GM12873 (cell line): ENCODE measurements at regions not wholly inside any gene's neighbourhood (a gene's known extent, or its start where the extent isn't known, plus 50 kb on each side); places are given as distances from the start of the nearest gene placed in this dataset.

ENCODE experiments used
- TF ChIP-seq, protein P1 (sequence below): IDR thresholded peaks from 2 replicates; pipeline ENCODE4 v1.5.1; 2012; ENCODE audit warnings: low read depth, mild to moderate bottlenecking, moderate library complexity, low read length, control low read depth; ENCODE audit not compliant: insufficient read depth; ENCODE audit errors: missing control alignments

DNA sequence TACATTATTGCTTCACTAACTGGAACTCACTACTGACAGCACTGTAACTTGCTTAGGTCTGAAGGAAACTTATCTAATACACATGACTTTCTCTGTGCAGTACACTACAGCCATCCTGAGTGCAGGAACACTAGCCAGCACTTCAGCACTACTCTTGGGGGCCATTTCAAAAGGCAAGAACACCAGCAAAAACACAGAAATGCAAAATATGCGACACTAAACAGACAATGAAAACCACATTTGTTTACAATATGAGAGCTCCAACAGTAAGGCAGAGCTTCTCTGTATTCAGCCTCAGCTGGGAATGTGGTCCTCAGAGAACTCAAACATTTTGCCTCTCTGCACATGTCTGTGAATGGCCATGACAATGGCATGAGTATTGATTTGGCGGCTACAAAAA lies 109.6 kb downstream of the ARRDC4 start:
- TF ChIP-seq, protein P1, sequence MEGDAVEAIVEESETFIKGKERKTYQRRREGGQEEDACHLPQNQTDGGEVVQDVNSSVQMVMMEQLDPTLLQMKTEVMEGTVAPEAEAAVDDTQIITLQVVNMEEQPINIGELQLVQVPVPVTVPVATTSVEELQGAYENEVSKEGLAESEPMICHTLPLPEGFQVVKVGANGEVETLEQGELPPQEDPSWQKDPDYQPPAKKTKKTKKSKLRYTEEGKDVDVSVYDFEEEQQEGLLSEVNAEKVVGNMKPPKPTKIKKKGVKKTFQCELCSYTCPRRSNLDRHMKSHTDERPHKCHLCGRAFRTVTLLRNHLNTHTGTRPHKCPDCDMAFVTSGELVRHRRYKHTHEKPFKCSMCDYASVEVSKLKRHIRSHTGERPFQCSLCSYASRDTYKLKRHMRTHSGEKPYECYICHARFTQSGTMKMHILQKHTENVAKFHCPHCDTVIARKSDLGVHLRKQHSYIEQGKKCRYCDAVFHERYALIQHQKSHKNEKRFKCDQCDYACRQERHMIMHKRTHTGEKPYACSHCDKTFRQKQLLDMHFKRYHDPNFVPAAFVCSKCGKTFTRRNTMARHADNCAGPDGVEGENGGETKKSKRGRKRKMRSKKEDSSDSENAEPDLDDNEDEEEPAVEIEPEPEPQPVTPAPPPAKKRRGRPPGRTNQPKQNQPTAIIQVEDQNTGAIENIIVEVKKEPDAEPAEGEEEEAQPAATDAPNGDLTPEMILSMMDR, result no peak

DNA sequence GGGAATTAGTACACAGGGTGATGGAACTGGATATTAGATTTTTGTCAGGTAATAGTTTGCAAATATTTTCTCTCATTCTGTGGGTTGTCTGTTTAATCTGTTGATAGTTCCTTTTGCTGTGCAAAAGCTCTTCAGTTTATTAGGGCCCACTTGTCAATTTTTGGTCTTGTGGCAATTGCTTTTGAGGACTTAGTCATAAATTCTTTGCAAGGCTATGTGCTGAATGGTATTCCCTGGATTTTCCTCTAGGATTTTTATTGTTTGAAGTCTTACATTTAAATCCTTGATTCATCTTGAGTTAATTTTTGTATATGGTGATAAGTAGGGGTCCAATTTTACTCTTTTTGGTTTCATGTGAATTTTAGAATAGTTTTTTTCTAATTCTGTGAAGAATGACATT lies 111.3 kb downstream of the ARRDC4 start:
- TF ChIP-seq, protein P1, result no peak

DNA sequence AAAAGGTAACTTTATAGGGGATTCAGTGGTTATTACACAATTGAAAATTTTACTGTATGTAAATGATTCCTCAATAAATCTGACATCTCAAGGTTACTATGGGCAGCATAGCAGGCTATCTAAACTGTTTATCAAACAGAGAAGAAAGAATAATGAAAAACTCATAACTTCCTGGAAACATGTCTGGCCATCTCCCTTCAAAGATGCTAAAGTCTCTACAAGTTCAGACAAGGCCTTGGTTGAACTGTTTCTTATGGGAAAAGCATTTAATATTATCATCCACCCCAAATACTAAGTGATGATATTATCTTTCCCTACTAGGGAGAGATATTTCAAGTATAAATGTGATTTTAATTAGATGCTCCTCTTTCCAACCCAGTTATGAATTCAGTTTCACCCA lies 114.9 kb downstream of the ARRDC4 start:
- TF ChIP-seq, protein P1, result no peak

DNA sequence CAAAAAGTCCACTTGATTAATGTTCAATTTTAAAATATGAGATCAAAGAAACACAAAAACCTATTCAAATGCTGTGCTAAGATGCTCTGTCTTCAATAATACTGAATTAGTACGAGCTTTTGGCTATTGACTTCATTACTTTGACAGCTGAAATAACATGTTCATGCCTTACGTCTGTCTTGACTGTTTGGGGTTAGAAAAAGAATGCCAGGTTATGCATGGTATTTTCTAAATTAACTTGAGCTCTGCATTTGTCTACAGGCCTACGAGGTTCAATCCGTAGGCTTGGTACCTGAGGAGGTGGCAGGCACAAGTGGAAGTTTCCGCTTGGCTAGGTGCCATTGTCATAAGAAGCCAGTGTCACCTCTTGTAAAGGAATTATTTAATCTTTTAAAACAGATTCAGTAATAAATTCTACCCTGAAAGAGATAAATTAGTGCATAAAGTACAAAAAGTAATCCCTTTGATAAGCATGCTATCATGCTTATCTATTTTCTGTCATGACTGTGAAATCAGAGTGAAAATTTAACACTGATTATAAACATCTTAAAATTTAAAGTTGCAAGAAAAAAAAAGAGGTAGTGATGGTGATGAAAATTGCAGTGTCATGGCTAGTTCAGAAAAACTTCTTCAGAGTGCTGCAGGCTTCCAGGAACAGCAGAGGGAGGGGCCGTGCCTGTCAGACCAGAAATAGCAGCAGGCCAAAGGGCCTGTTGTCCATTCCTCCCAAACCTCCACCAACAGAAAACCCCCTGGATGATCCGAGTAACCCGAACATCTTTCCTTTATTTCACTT lies 115.7 kb downstream of the ARRDC4 start:
- TF ChIP-seq, protein P1, result no peak

DNA sequence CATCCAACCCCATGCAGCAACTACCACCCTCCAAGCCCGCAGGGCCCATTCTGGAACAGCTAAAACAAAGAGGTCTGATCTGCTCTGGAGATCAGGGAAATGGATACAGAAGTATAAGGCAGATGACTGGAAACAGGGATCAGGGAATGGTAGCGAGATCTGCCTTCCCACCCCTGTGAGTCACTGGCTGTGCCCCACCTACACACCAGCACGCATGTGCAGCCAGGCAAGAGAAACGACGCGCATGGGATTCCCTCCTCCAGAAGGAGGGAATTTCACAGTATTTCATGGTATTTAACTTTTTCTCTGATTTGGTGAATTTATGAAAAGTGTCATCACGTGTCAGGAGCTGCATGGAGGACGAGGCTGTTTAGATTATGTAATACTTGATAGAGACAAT lies 116.7 kb downstream of the ARRDC4 start:
- TF ChIP-seq, protein P1, result no peak

DNA sequence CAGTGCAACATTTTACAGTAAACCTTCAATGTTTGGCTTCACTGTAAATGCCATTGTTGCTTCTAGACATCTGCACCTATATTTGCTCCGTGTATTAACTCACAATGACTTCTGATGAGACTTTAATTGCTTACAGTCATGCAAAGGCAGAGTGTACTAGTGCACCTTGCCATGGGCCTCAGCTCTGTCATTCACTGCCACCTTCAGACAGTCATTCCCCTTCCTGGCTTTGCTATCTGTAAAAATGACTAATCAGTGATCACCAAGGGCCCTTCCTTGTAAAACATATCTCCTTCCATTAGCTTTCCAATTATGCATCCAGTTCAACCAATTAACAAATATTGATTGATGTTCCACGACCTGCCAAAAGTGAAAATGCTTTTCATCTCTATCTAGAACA lies 120.3 kb downstream of the ARRDC4 start:
- TF ChIP-seq, protein P1, result no peak

DNA sequence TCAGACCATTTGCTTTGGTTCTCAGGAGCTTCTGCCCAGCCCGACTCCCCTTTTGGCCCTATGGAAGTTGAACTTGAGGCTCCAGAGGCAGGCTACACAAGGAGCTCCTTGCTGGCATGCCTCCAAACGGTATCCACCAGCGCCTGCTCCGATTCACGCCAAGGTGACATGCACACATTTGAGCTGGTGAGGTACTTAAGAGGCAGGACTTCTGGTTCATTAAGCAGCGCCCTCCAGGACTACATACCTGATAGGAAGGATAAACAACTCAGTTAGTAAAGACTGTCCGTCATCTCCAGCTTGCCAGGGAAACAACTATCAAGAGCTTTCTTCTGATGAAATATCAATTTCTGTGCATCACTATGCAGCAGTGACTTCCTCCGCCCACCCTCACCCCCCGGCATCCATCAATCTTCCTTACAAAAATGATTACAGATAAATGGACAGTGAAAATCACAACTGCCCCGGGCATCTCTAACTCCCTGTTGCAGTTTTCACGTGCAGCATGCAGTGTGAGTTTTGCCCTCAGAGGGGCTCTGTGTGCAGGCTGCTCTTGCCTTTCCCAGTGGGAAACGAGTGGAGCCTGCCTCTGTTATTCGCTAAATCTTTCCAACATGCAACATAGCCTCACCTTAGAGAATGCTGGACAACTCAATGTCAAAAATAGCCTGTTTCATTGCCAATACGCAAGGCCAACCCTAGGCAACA lies 122.9 kb downstream of the ARRDC4 start:
- TF ChIP-seq, protein P1, result no peak
